ENCODE measurements at regions not wholly inside any gene's neighbourhood (a gene's known extent, or its start where the extent isn't known, plus 50 kb on each side); places are given as distances from the start of the nearest gene placed in this dataset.

DNA sequence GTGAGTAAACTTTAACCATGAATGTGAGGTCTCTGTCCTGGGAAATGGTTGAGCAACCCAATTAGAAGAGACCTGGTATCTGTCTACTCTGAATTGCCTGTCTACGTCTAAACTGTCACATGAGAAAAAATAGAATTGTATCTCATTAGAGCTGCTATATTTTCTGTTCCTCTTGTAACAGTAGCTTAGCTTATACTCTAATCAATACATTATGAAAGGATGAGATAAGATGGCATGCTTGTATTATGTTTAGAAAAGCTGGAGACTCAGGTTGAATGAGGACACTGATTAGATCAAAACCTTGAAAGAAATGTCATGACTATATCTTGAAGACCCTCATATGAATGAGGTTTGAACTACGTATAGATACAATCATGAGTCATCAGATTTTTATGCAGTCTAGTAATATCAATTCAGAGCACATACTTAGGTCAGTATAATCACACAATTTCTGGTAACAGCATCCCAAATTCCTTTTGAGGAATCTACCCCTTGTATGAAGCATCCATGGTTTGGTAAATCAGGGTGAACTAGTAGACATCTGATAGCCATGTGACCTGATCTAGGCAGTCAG lies 561.5 kb upstream of the CHORDC1 start:
- Histone ChIP-seq H3K27me3 (no peaks in the 10 kb centered on the region), H3K9me3 (peaks cover 0 to 21% of the 10 kb centered on the region in 2 donors), H3K4me3 (no peak overlapping the region), H3K4me1 (no peaks in the 10 kb centered on the region), H3K27ac (no peak overlapping the region), H3K36me3 (no peaks in the 10 kb centered on the region)
- TF ChIP-seq, protein P1, sequence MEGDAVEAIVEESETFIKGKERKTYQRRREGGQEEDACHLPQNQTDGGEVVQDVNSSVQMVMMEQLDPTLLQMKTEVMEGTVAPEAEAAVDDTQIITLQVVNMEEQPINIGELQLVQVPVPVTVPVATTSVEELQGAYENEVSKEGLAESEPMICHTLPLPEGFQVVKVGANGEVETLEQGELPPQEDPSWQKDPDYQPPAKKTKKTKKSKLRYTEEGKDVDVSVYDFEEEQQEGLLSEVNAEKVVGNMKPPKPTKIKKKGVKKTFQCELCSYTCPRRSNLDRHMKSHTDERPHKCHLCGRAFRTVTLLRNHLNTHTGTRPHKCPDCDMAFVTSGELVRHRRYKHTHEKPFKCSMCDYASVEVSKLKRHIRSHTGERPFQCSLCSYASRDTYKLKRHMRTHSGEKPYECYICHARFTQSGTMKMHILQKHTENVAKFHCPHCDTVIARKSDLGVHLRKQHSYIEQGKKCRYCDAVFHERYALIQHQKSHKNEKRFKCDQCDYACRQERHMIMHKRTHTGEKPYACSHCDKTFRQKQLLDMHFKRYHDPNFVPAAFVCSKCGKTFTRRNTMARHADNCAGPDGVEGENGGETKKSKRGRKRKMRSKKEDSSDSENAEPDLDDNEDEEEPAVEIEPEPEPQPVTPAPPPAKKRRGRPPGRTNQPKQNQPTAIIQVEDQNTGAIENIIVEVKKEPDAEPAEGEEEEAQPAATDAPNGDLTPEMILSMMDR (IDR thresholded peaks at IDR 0.05), result no peak
- no peak for DNase-seq (ENCODE audit: low spot score)

DNA sequence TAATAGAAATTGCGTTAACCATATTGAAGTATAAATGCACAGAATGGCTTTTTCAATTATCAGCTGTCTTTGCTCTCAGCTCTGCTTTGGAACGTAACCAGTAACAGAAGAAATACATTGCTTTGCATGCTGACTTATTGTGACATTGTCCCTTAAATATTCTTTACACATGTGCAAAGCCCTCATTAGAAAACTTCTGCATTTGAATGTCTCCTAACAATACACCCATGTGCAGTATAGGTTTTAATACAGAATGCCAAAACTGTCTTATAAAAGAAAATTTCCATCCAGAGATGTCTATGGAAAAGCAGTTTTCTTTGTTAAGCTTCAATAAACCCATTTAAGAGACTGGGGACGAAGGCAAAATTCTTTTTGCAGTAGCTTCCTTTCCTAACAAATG lies 560.3 kb upstream of the CHORDC1 start:
- H3K4me1 ChIP-seq, result no peaks in the 10 kb centered on the region
- peaks cover 0 to 21% of the 10 kb centered on the region in 2 donors for H3K9me3 ChIP-seq
- no peak overlapping the region for H3K27ac ChIP-seq
- H3K36me3 ChIP-seq, result no peaks in the 10 kb centered on the region
- H3K4me3 ChIP-seq, result no peak overlapping the region
- DNase-seq (ENCODE audit: low spot score), result no peak
- TF ChIP-seq, protein P1 (IDR thresholded peaks at IDR 0.05), result no peak
- no peaks in the 10 kb centered on the region for H3K27me3 ChIP-seq

DNA sequence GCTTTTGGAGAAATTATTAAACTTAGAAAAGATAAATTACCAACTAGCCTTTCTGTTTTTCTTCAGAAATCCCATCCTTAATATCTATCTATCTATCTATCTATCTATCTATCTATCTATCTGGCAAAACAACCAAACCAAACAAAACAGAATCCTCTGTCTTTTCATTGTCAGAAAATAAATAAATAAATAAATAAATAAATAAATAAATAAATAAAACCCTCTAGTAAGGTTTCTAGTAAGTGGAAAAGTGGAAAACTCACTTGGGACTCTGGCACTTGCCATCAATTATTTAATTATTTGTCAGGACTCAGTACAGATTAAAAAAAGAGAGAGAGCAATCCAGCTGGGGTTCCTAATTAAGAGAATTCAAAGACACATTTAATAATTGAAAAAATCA lies 556.2 kb upstream of the CHORDC1 start:
- no peaks in the 10 kb centered on the region for H3K4me1 ChIP-seq
- H3K27ac ChIP-seq, result no peak overlapping the region
- H3K9me3 ChIP-seq, result no peaks in the 10 kb centered on the region
- H3K27me3 ChIP-seq, result no peaks in the 10 kb centered on the region
- TF ChIP-seq, protein P1 (IDR thresholded peaks at IDR 0.05), result no peak
- H3K36me3 ChIP-seq, result no peaks in the 10 kb centered on the region
- DNase-seq (ENCODE audit: low spot score), result no peak
- no peak overlapping the region for H3K4me3 ChIP-seq

DNA sequence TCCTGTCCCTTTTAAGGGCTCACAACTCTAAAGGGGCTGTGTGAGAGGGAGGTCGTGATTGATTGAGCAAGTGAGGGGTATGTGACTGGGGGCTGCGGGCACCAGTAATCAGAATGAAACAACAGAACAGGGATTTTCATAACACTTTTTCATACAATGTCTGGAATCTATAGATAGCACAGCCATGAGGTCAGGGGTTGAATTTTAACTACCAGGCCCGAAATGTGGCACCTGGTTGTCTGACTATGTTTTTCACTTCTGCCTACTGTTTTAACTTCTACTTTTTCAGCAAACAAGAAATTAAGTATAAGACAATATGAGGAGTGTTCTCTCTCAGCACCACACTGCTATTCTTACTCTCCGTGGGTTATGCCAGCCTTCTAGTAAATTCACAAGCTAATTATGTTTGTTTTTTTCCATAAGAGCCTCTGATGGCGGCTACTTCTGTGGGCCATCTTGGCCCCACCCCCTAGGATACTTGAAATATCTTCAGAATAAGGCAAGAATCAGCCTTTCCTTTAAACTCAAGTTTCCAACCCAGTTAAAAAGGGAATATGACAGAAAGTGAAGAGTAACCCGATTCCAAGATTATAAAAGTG lies 552.8 kb upstream of the CHORDC1 start:
- no peak overlapping the region for H3K4me3 ChIP-seq
- no peaks in the 10 kb centered on the region for H3K36me3 ChIP-seq
- H3K9me3 ChIP-seq, result no peaks in the 10 kb centered on the region
- no peaks in the 10 kb centered on the region for H3K4me1 ChIP-seq
- no peaks in the 10 kb centered on the region for H3K27me3 ChIP-seq
- TF ChIP-seq, protein P1 (IDR thresholded peaks at IDR 0.05), result no peak
- no peak for DNase-seq (ENCODE audit: low spot score)
- no peak overlapping the region for H3K27ac ChIP-seq

DNA sequence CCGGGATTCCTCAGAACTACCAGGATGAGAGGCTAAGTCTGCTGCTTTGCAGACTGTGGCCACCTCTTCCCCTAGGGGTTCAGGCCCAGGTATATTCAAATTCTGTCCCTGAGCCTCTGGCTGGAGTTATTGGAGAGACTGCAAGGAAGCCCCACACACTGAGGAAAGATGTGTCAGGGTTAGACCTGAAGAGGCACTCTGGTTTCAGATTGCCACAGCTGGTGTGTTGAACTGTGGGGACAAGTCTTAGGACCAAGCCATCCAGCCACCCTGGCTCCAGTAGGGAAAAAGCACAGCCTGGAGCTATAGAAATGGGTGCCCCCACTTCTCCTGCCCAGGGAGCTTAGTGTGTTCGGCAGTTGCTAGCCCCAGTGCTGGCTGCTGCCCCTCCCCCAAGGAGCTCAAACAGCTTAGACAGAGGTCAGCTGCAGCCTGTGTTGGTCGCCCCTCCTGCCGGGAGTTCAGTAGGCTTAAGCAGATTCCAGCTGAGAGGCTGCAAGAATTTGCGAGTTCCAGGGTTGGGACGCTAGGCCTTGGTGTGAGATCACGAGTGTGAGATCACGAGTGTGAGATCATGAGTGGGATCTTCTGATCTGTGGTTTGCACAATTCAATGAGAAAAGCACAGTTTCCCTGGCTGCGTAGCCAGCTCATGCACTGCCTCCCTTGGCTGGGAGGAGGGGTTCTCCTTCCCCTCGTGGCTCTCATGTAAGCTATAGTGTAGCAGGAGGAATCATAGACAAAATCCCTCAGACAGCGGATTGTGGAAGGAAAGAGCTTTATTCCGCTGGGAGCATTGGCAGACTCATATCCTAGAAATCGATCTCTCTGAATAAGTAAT lies 552.1 kb upstream of the CHORDC1 start:
- DNase-seq (ENCODE audit: low spot score), result no peak
- H3K27me3 ChIP-seq, result no peaks in the 10 kb centered on the region
- H3K36me3 ChIP-seq, result no peaks in the 10 kb centered on the region
- H3K4me3 ChIP-seq, result no peak overlapping the region
- H3K9me3 ChIP-seq, result no peaks in the 10 kb centered on the region
- H3K27ac ChIP-seq, result no peak overlapping the region
- TF ChIP-seq, protein P1 (IDR thresholded peaks at IDR 0.05), result no peak
- no peaks in the 10 kb centered on the region for H3K4me1 ChIP-seq

Measured in right atrium auricular region (tissue), 2 donors.